B cell (primary cell): ENCODE measurements at regions not wholly inside any gene's neighbourhood (a gene's known extent, or its start where the extent isn't known, plus 50 kb on each side); places are given as distances from the start of the nearest gene placed in this dataset.

Source experiments
- EZH2 ChIP-seq: IDR thresholded peaks from 2 replicates; pipeline ENCODE4 v1.6.1; 2012; ENCODE audit warnings: borderline replicate concordance, low read depth, mild to moderate bottlenecking, moderate library complexity, low read length; ENCODE audit not compliant: insufficient read depth, poor library complexity, severe bottlenecking
- TF ChIP-seq, protein P1 (sequence below): fragments of 200-600 bp; IDR thresholded peaks from one replicate; pipeline ENCODE4 v1.8.0; 2022; ENCODE audit warnings: antibody characterized with exemption, mild to moderate bottlenecking

DNA sequence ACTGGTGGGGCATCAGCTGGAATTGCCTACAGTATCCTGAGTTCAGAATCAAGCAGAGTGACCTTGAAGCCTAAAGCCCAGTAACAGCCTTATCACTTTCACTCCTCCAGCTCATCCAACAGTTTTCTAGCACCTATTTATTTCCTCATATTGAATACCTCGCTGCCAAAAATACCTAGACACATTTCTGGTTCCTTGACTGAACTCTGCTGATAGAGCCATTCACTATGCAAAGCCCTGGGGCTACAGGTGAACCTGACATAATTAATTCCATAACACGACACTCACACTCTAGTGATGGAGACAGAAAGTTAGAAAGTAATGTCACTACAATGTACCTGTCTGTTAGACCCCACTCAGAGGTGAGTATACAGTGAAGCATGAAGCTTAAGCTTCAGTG is 149.0 kb upstream of the STX18 start:
- TF ChIP-seq, protein P1, sequence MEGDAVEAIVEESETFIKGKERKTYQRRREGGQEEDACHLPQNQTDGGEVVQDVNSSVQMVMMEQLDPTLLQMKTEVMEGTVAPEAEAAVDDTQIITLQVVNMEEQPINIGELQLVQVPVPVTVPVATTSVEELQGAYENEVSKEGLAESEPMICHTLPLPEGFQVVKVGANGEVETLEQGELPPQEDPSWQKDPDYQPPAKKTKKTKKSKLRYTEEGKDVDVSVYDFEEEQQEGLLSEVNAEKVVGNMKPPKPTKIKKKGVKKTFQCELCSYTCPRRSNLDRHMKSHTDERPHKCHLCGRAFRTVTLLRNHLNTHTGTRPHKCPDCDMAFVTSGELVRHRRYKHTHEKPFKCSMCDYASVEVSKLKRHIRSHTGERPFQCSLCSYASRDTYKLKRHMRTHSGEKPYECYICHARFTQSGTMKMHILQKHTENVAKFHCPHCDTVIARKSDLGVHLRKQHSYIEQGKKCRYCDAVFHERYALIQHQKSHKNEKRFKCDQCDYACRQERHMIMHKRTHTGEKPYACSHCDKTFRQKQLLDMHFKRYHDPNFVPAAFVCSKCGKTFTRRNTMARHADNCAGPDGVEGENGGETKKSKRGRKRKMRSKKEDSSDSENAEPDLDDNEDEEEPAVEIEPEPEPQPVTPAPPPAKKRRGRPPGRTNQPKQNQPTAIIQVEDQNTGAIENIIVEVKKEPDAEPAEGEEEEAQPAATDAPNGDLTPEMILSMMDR = no peak
- no peak for TF ChIP-seq EZH2
